Fibroblast of lung (primary cell): ENCODE measurements at regions not wholly inside any gene's neighbourhood (a gene's known extent, or its start where the extent isn't known, plus 50 kb on each side); places are given as distances from the start of the nearest gene placed in this dataset.

Experiments used
- DNase-seq, 2 donors: peaks; one replicate each; pipeline versions ENCODE4 v3.0.0 to v3.0.0-alpha.2; 2010; ENCODE audit warnings: low read depth in 2 of 2
- H2AFZ ChIP-seq: 2 replicates; pipeline ENCODE4 v1.5.1; 2012; ENCODE audit warnings: low read length, control low read depth, inconsistent platforms
- H3K27ac ChIP-seq: 2 replicates; pipeline ENCODE4 v1.5.1; 2011; ENCODE audit warnings: low read length, control low read depth; ENCODE audit not compliant: insufficient read depth
- H3K27me3 ChIP-seq: 2 replicates; pipeline ENCODE4 v1.5.1; 2011; ENCODE audit warnings: mild to moderate bottlenecking, low read length; ENCODE audit not compliant: control insufficient read depth, insufficient read depth
- H3K36me3 ChIP-seq: 2 replicates; pipeline ENCODE4 v1.5.1; 2011; ENCODE audit warnings: low read length; ENCODE audit not compliant: control insufficient read depth, insufficient read depth
- H3K4me1 ChIP-seq: 2 replicates; pipeline ENCODE4 v1.5.1; 2011; ENCODE audit warnings: low read length; ENCODE audit not compliant: control insufficient read depth, insufficient read depth; ENCODE audit errors: extremely low read depth
- H3K4me2 ChIP-seq: 2 replicates; pipeline ENCODE4 v1.5.1; 2011; ENCODE audit warnings: low read length, control low read depth; ENCODE audit not compliant: insufficient read depth; ENCODE audit errors: extremely low read depth
- H3K4me3 ChIP-seq, 4 experiments: fragments of 200-600 bp in 1 of 4; sonication (generic) in 1 of 4; replicated peaks in 1 of 4; 2 replicates each; pipeline ENCODE4 v1.5.1; 2011 to 2016; ENCODE audit warnings: low read length in 4 of 4, low read depth in 3 of 4, mild to moderate bottlenecking in 3 of 4, control low read depth in 2 of 4, inconsistent platforms in 1 of 4, mixed read lengths in 1 of 4; ENCODE audit not compliant: insufficient read depth in 1 of 4; ENCODE audit errors: control extremely low read depth in 1 of 4
- H3K79me2 ChIP-seq: 2 replicates; pipeline ENCODE4 v1.5.1; 2012; ENCODE audit warnings: mild to moderate bottlenecking, low read length, inconsistent platforms; ENCODE audit not compliant: control insufficient read depth, insufficient read depth
- H3K9ac ChIP-seq: 2 replicates; pipeline ENCODE4 v1.5.1; 2011; ENCODE audit warnings: mild to moderate bottlenecking, low read length, control low read depth; ENCODE audit not compliant: insufficient read depth
- H3K9me3 ChIP-seq: 2 replicates; pipeline ENCODE4 v1.5.1; 2012; ENCODE audit warnings: low read depth, low read length; ENCODE audit not compliant: control insufficient read depth, insufficient read depth
- H4K20me1 ChIP-seq: 2 replicates; pipeline ENCODE4 v1.5.1; 2011; ENCODE audit warnings: low read length; ENCODE audit not compliant: control insufficient read depth, insufficient read depth; ENCODE audit errors: extremely low read depth
- EZH2 ChIP-seq: IDR thresholded peaks from 2 replicates; pipeline ENCODE4 v1.5.1; 2012; ENCODE audit warnings: low read length, control low read depth, mild to moderate bottlenecking; ENCODE audit errors: missing control alignments
- TF ChIP-seq, protein P1 (sequence below), 2 donors: IDR thresholded peaks in 1 of 2; conservative IDR thresholded peaks in 1 of 2; 1 replicate in 1 of 2; 2 replicates in 1 of 2; pipeline ENCODE4 v1.5.1; 2011 to 2012; ENCODE audit warnings: low read length in 2 of 2, control low read depth in 1 of 2, inconsistent platforms in 1 of 2, low read depth in 1 of 2, mild to moderate bottlenecking in 1 of 2

DNA sequence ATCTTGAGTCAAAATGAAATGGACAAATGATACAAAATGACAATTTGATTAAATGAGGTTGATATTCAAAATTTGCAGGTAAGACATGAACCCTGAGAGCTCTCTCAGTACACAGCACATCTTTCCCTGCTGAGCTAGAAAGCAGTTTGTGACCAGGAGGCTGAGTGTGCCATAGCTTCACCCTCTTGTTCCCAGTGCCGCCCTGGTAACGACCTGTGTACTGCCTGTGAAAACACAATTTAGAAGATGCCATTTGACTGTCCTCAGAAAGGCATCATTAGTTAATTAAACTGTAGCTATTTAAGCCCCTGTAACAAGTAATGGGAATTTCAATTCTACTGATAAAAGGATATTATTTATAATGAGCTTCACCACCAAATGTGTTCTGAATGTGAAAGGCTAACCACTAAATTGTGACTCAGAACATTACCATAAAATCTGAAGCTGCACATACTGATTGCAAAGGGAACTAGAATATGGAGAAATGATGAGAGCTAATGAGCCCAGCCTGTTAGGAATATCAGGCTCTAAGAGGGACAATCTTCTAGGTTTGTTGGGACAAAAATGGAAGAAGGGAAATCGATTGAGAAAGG lies 212.9 kb upstream of the ARPP21 start:
- Histone ChIP-seq H3K36me3 (no peaks in the 10 kb centered on the region), H3K9ac (no peak overlapping the region), H3K79me2 (no peaks in the 10 kb centered on the region), H3K4me2 (no peak overlapping the region), H3K27me3 (no peaks in the 10 kb centered on the region), H3K27ac (no peak overlapping the region), H2AFZ (no peak overlapping the region), H3K9me3 (no peaks in the 10 kb centered on the region), H3K4me1 (no peaks in the 10 kb centered on the region), H4K20me1 (no peaks in the 10 kb centered on the region), H3K4me3 (no peak overlapping the region)
- peak in 1 of 2 donors; percentile 62 for DNase-seq
- TF ChIP-seq, protein P1, sequence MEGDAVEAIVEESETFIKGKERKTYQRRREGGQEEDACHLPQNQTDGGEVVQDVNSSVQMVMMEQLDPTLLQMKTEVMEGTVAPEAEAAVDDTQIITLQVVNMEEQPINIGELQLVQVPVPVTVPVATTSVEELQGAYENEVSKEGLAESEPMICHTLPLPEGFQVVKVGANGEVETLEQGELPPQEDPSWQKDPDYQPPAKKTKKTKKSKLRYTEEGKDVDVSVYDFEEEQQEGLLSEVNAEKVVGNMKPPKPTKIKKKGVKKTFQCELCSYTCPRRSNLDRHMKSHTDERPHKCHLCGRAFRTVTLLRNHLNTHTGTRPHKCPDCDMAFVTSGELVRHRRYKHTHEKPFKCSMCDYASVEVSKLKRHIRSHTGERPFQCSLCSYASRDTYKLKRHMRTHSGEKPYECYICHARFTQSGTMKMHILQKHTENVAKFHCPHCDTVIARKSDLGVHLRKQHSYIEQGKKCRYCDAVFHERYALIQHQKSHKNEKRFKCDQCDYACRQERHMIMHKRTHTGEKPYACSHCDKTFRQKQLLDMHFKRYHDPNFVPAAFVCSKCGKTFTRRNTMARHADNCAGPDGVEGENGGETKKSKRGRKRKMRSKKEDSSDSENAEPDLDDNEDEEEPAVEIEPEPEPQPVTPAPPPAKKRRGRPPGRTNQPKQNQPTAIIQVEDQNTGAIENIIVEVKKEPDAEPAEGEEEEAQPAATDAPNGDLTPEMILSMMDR (conservative IDR thresholded peaks at IDR 0.05 in 1 of 2, IDR thresholded peaks at IDR 0.05 in 1 of 2; ENCODE audit: low read depth in 1 of 2, low read length in 2 of 2), result no peak
- no peak for TF ChIP-seq EZH2

DNA sequence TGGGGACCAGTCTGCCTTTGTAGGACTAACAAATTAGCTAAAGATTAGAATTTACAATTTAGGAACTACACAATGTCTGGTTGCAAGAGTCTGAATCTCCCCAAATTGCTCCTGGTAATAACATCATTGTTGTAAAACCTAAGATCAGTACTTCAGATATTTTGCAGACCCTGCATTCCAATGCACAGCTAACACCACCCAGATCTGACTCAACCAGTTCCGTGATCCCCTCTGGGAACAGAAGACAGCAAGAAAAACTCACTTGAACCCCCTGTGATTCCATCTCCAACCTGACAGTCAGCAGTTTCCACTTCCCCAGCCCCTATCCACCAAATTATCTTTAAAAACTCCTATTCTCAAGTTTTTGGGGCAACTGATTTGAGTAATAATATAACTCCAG lies 201.9 kb upstream of the ARPP21 start:
- Histone ChIP-seq H4K20me1 (no peaks in the 10 kb centered on the region), H3K4me1 (no peaks in the 10 kb centered on the region), H3K27ac (no peak overlapping the region), H3K4me2 (no peak overlapping the region), H3K79me2 (no peaks in the 10 kb centered on the region), H3K9ac (no peak overlapping the region), H2AFZ (no peak overlapping the region), H3K9me3 (no peaks in the 10 kb centered on the region), H3K27me3 (no peaks in the 10 kb centered on the region), H3K4me3 (no peak overlapping the region), H3K36me3 (no peaks in the 10 kb centered on the region)
- no peak for DNase-seq
- TF ChIP-seq EZH2, result no peak
- TF ChIP-seq, protein P1 (conservative IDR thresholded peaks at IDR 0.05 in 1 of 2, IDR thresholded peaks at IDR 0.05 in 1 of 2; ENCODE audit: low read depth in 1 of 2, low read length in 2 of 2), result no peak

DNA sequence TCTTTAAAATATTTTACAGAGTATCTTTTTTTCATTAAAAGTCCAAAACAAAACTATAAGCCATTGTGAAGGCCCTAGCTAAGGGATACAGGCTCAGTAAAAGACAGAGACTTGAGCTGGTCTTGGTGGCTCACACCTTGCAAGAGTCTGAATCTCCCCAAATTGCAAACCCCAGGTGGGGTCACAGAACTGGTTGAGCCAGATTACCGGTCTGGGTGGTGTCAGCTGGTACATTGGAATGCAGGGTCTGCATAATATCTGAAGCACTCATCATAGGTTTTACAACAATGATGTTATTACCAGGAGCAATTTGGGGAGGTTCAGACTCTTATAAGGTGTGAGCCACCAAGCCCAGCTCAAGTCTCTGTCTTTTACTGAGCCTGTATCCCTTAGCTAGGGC lies 201.2 kb upstream of the ARPP21 start:
- H3K27ac ChIP-seq, result no peak overlapping the region
- no peaks in the 10 kb centered on the region for H3K9me3 ChIP-seq
- H2AFZ ChIP-seq, result no peak overlapping the region
- H3K9ac ChIP-seq, result no peak overlapping the region
- no peak overlapping the region for H3K4me3 ChIP-seq
- H3K36me3 ChIP-seq, result no peaks in the 10 kb centered on the region
- H3K27me3 ChIP-seq, result no peaks in the 10 kb centered on the region
- no peaks in the 10 kb centered on the region for H4K20me1 ChIP-seq
- H3K4me2 ChIP-seq, result no peak overlapping the region
- no peaks in the 10 kb centered on the region for H3K4me1 ChIP-seq
- H3K79me2 ChIP-seq, result no peaks in the 10 kb centered on the region
- TF ChIP-seq EZH2, result no peak
- TF ChIP-seq, protein P1 (conservative IDR thresholded peaks at IDR 0.05 in 1 of 2, IDR thresholded peaks at IDR 0.05 in 1 of 2; ENCODE audit: low read depth in 1 of 2, low read length in 2 of 2), result no peak
- no peak for DNase-seq
